ENCODE measurements at regions not wholly inside any gene's neighbourhood (a gene's known extent, or its start where the extent isn't known, plus 50 kb on each side); places are given as distances from the start of the nearest gene placed in this dataset.
"Not testable (repeated sequence)": the region's sequence is repeated elsewhere in the genome, so short reads cannot be mapped to it uniquely, and the experiment has no call there.

- Histone ChIP-seq H3K27ac (ENCODE audit: low read depth, low read length) (no peak overlapping the region), H3K4me1 (ENCODE audit: control insufficient read depth in 5 of 5, insufficient read depth in 5 of 5, low read length in 5 of 5) (no peaks in the 10 kb centered on the region), H3K9ac (ENCODE audit: low read length in 5 of 5) (no peak overlapping the region), H3K4me3 (ENCODE audit: low read depth in 1 of 5, low read length in 5 of 5) (no peak overlapping the region), H3K27me3 (ENCODE audit: control insufficient read depth in 5 of 5, insufficient read depth in 4 of 5, low read length in 5 of 5) (no peaks in the 10 kb centered on the region), H3K36me3 (ENCODE audit: control insufficient read depth in 5 of 5, insufficient read depth in 5 of 5, low read length in 5 of 5) (no peaks in the 10 kb centered on the region), H3K9me3 (ENCODE audit: control insufficient read depth in 5 of 5, low read length in 5 of 5) (no peaks in the 10 kb centered on the region)
Measured at GRCh38 chr1:178599745-178600144, 86.8 kb downstream of the TEX35 start.

GRCh38 chr1:178603926-178604325 lies 91.0 kb downstream of the TEX35 start:
- Histone ChIP-seq H3K27me3 (ENCODE audit: control insufficient read depth in 5 of 5, insufficient read depth in 4 of 5, low read length in 5 of 5) (no peaks in the 10 kb centered on the region), H3K9ac (ENCODE audit: low read length in 5 of 5) (no peak overlapping the region), H3K9me3 (ENCODE audit: control insufficient read depth in 5 of 5, low read length in 5 of 5) (no peaks in the 10 kb centered on the region), H3K4me1 (ENCODE audit: control insufficient read depth in 5 of 5, insufficient read depth in 5 of 5, low read length in 5 of 5) (no peaks in the 10 kb centered on the region), H3K4me3 (ENCODE audit: low read depth in 1 of 5, low read length in 5 of 5) (no peak overlapping the region), H3K36me3 (ENCODE audit: control insufficient read depth in 5 of 5, insufficient read depth in 5 of 5, low read length in 5 of 5) (no peaks in the 10 kb centered on the region), H3K27ac (ENCODE audit: low read depth, low read length) (no peak overlapping the region)

GRCh38 chr1:178606839-178607238 lies 93.9 kb downstream of the TEX35 start:
- H3K36me3 ChIP-seq (ENCODE audit: control insufficient read depth in 5 of 5, insufficient read depth in 5 of 5, low read length in 5 of 5): no peaks in the 10 kb centered on the region
- no peak overlapping the region for H3K27ac ChIP-seq (ENCODE audit: low read depth, low read length)
- no peak overlapping the region for H3K4me3 ChIP-seq (ENCODE audit: low read depth in 1 of 5, low read length in 5 of 5)
- H3K4me1 ChIP-seq (ENCODE audit: control insufficient read depth in 5 of 5, insufficient read depth in 5 of 5, low read length in 5 of 5): no peaks in the 10 kb centered on the region
- H3K27me3 ChIP-seq (ENCODE audit: control insufficient read depth in 5 of 5, insufficient read depth in 4 of 5, low read length in 5 of 5): no peaks in the 10 kb centered on the region
- H3K9me3 ChIP-seq (ENCODE audit: control insufficient read depth in 5 of 5, low read length in 5 of 5): no peaks in the 10 kb centered on the region
- no peak overlapping the region for H3K9ac ChIP-seq (ENCODE audit: low read length in 5 of 5)

GRCh38 chr1:178607718-178608408 lies 95.0 kb downstream of the TEX35 start:
- Histone ChIP-seq H3K36me3 (ENCODE audit: control insufficient read depth in 5 of 5, insufficient read depth in 5 of 5, low read length in 5 of 5) (no peaks in the 10 kb centered on the region), H3K9ac (ENCODE audit: low read length in 5 of 5) (no peak overlapping the region), H3K4me1 (ENCODE audit: control insufficient read depth in 5 of 5, insufficient read depth in 5 of 5, low read length in 5 of 5) (no peaks in the 10 kb centered on the region), H3K27me3 (ENCODE audit: control insufficient read depth in 5 of 5, insufficient read depth in 4 of 5, low read length in 5 of 5) (no peaks in the 10 kb centered on the region), H3K4me3 (ENCODE audit: low read depth in 1 of 5, low read length in 5 of 5) (no peak overlapping the region), H3K27ac (ENCODE audit: low read depth, low read length) (no peak overlapping the region), H3K9me3 (ENCODE audit: control insufficient read depth in 5 of 5, low read length in 5 of 5) (no peaks in the 10 kb centered on the region)

GRCh38 chr1:178609015-178609414 lies 96.1 kb downstream of the TEX35 start:
- Histone ChIP-seq H3K27me3 (ENCODE audit: control insufficient read depth in 5 of 5, insufficient read depth in 4 of 5, low read length in 5 of 5) (no peaks in the 10 kb centered on the region), H3K4me1 (ENCODE audit: control insufficient read depth in 5 of 5, insufficient read depth in 5 of 5, low read length in 5 of 5) (no peaks in the 10 kb centered on the region), H3K9ac (ENCODE audit: low read length in 5 of 5) (no peak overlapping the region), H3K4me3 (ENCODE audit: low read depth in 1 of 5, low read length in 5 of 5) (no peak overlapping the region), H3K36me3 (ENCODE audit: control insufficient read depth in 5 of 5, insufficient read depth in 5 of 5, low read length in 5 of 5) (no peaks in the 10 kb centered on the region), H3K9me3 (ENCODE audit: control insufficient read depth in 5 of 5, low read length in 5 of 5) (no peaks in the 10 kb centered on the region), H3K27ac (ENCODE audit: low read depth, low read length) (no peak overlapping the region)

- not testable (repeated sequence) for H3K9ac ChIP-seq (ENCODE audit: low read length in 5 of 5); H3K27me3 ChIP-seq (ENCODE audit: control insufficient read depth in 5 of 5, insufficient read depth in 4 of 5, low read length in 5 of 5); H3K4me1 ChIP-seq (ENCODE audit: control insufficient read depth in 5 of 5, insufficient read depth in 5 of 5, low read length in 5 of 5)
Measured at GRCh38 chr1:178610690-178611410, 97.9 kb downstream of the TEX35 start.

GRCh38 chr1:178612261-178612660 lies 99.4 kb downstream of the TEX35 start:
- Histone ChIP-seq H3K4me3 (ENCODE audit: low read depth in 1 of 5, low read length in 5 of 5) (no peak overlapping the region), H3K36me3 (ENCODE audit: control insufficient read depth in 5 of 5, insufficient read depth in 5 of 5, low read length in 5 of 5) (no peaks in the 10 kb centered on the region), H3K9ac (ENCODE audit: low read length in 5 of 5) (no peak overlapping the region), H3K9me3 (ENCODE audit: control insufficient read depth in 5 of 5, low read length in 5 of 5) (no peaks in the 10 kb centered on the region), H3K27me3 (ENCODE audit: control insufficient read depth in 5 of 5, insufficient read depth in 4 of 5, low read length in 5 of 5) (no peaks in the 10 kb centered on the region), H3K27ac (ENCODE audit: low read depth, low read length) (no peak overlapping the region), H3K4me1 (ENCODE audit: control insufficient read depth in 5 of 5, insufficient read depth in 5 of 5, low read length in 5 of 5) (no peaks in the 10 kb centered on the region)

More at GRCh38 chr1:178610690-178611410, 97.9 kb downstream of the TEX35 start:
- H3K36me3 ChIP-seq (ENCODE audit: control insufficient read depth in 5 of 5, insufficient read depth in 5 of 5, low read length in 5 of 5); H3K27ac ChIP-seq (ENCODE audit: low read depth, low read length); H3K9me3 ChIP-seq (ENCODE audit: control insufficient read depth in 5 of 5, low read length in 5 of 5); H3K4me3 ChIP-seq (ENCODE audit: low read depth in 1 of 5, low read length in 5 of 5): not testable (repeated sequence)

GRCh38 chr1:178613271-178613945 lies 100.5 kb downstream of the TEX35 start:
- no peaks in the 10 kb centered on the region for H3K27me3 ChIP-seq (ENCODE audit: control insufficient read depth in 5 of 5, insufficient read depth in 4 of 5, low read length in 5 of 5)
- H3K27ac ChIP-seq (ENCODE audit: low read depth, low read length): no peak overlapping the region
- H3K4me3 ChIP-seq (ENCODE audit: low read depth in 1 of 5, low read length in 5 of 5): no peak overlapping the region
- no peaks in the 10 kb centered on the region for H3K9me3 ChIP-seq (ENCODE audit: control insufficient read depth in 5 of 5, low read length in 5 of 5)
- H3K9ac ChIP-seq (ENCODE audit: low read length in 5 of 5): no peak overlapping the region
- no peaks in the 10 kb centered on the region for H3K4me1 ChIP-seq (ENCODE audit: control insufficient read depth in 5 of 5, insufficient read depth in 5 of 5, low read length in 5 of 5)
- H3K36me3 ChIP-seq (ENCODE audit: control insufficient read depth in 5 of 5, insufficient read depth in 5 of 5, low read length in 5 of 5): no peaks in the 10 kb centered on the region

- H3K9me3 ChIP-seq (ENCODE audit: control insufficient read depth in 5 of 5, low read length in 5 of 5): no peaks in the 10 kb centered on the region
- H3K4me1 ChIP-seq (ENCODE audit: control insufficient read depth in 5 of 5, insufficient read depth in 5 of 5, low read length in 5 of 5): no peaks in the 10 kb centered on the region
- no peak overlapping the region for H3K9ac ChIP-seq (ENCODE audit: low read length in 5 of 5)
- H3K4me3 ChIP-seq (ENCODE audit: low read depth in 1 of 5, low read length in 5 of 5): no peak overlapping the region
- no peaks in the 10 kb centered on the region for H3K27me3 ChIP-seq (ENCODE audit: control insufficient read depth in 5 of 5, insufficient read depth in 4 of 5, low read length in 5 of 5)
- H3K36me3 ChIP-seq (ENCODE audit: control insufficient read depth in 5 of 5, insufficient read depth in 5 of 5, low read length in 5 of 5): no peaks in the 10 kb centered on the region
- H3K27ac ChIP-seq (ENCODE audit: low read depth, low read length): no peak overlapping the region
Measured at GRCh38 chr1:178614286-178614685, 101.4 kb downstream of the TEX35 start.

All from subcutaneous abdominal adipose tissue (tissue), 5 donors.